ENCODE measurements at regions not wholly inside any gene's neighbourhood (a gene's known extent, or its start where the extent isn't known, plus 50 kb on each side); places are given as distances from the start of the nearest gene placed in this dataset.

GRCh38 chrX:43540318-43540717, 115.8 kb upstream of the MAOA start:
- Histone ChIP-seq H3K4me3 (no peak overlapping the region), H3K27ac (no peak overlapping the region)

GRCh38 chrX:43551590-43551989, 104.5 kb upstream of the MAOA start:
- Histone ChIP-seq H3K4me3 (no peak overlapping the region), H3K27ac (no peak overlapping the region)

- no peak overlapping the region for H3K4me3 ChIP-seq
- no peak overlapping the region for H3K27ac ChIP-seq
Measured at GRCh38 chrX:43552156-43552555, 103.9 kb upstream of the MAOA start.

GRCh38 chrX:43552703-43553102, 103.4 kb upstream of the MAOA start:
- Histone ChIP-seq H3K27ac (no peak overlapping the region), H3K4me3 (no peak overlapping the region)

- H3K4me3 ChIP-seq = no peak overlapping the region
- no peak overlapping the region for H3K27ac ChIP-seq
Measured at GRCh38 chrX:43553257-43553656, 102.8 kb upstream of the MAOA start.

GRCh38 chrX:43556207-43556606, 99.9 kb upstream of the MAOA start:
- Histone ChIP-seq H3K27ac (no peak overlapping the region), H3K4me3 (no peak overlapping the region)

- Histone ChIP-seq H3K4me3 (no peak overlapping the region), H3K27ac (no peak overlapping the region)
Measured at GRCh38 chrX:43557792-43558191, 98.3 kb upstream of the MAOA start.

- Histone ChIP-seq H3K4me3 (no peak overlapping the region), H3K27ac (no peak overlapping the region)
Measured at GRCh38 chrX:43559644-43560043, 96.5 kb upstream of the MAOA start.

- no peak overlapping the region for H3K4me3 ChIP-seq
- H3K27ac ChIP-seq = no peak overlapping the region
Measured at GRCh38 chrX:43560247-43560946, 95.7 kb upstream of the MAOA start.

GRCh38 chrX:43562372-43562771, 93.7 kb upstream of the MAOA start:
- no peak overlapping the region for H3K27ac ChIP-seq
- H3K4me3 ChIP-seq = no peak overlapping the region

GRCh38 chrX:43564953-43565352, 91.1 kb upstream of the MAOA start:
- Histone ChIP-seq H3K27ac (no peak overlapping the region), H3K4me3 (no peak overlapping the region)

- no peak overlapping the region for H3K4me3 ChIP-seq
Measured at GRCh38 chrX:43566170-43566569, 89.9 kb upstream of the MAOA start.

GRCh38 chrX:43573441-43574015, 82.6 kb upstream of the MAOA start:
- Histone ChIP-seq H3K27ac (no peak overlapping the region), H3K4me3 (no peak overlapping the region)

More at GRCh38 chrX:43566170-43566569, 89.9 kb upstream of the MAOA start:
- H3K27ac ChIP-seq = no peak overlapping the region

GRCh38 chrX:43580621-43581020, 75.5 kb upstream of the MAOA start:
- Histone ChIP-seq H3K27ac (no peak overlapping the region), H3K4me3 (no peak overlapping the region)

GRCh38 chrX:43581167-43581566, 74.9 kb upstream of the MAOA start:
- peak overlapping the region in 4 of 21 experiments; percentile 14 to 42 (median 33) for H3K27ac ChIP-seq
- no peak overlapping the region for H3K4me3 ChIP-seq

GRCh38 chrX:43581888-43582539, 74.1 kb upstream of the MAOA start:
- peak overlapping the region in 2 of 21 experiments; percentile 21 to 40 for H3K27ac ChIP-seq
- no peak overlapping the region for H3K4me3 ChIP-seq

GRCh38 chrX:43582540-43582913, 73.6 kb upstream of the MAOA start:
- Histone ChIP-seq H3K4me3 (no peak overlapping the region), H3K27ac (peak overlapping the region in 1 of 21 experiments; percentile 22)

GRCh38 chrX:43585922-43586321, 70.2 kb upstream of the MAOA start:
- Histone ChIP-seq H3K4me3 (no peak overlapping the region), H3K27ac (no peak overlapping the region)

- H3K27ac ChIP-seq = no peak overlapping the region
- H3K4me3 ChIP-seq = no peak overlapping the region
Measured at GRCh38 chrX:43586830-43587229, 69.3 kb upstream of the MAOA start.

GRCh38 chrX:43589735-43590134, 66.4 kb upstream of the MAOA start:
- H3K4me3 ChIP-seq = no peak overlapping the region
- H3K27ac ChIP-seq = peak overlapping the region in 5 of 21 experiments; percentile 17 to 57 (median 31)

- peak overlapping the region in 6 of 21 experiments; percentile 6 to 57 (median 15) for H3K27ac ChIP-seq
Measured at GRCh38 chrX:43590150-43590549, 65.9 kb upstream of the MAOA start.

More at GRCh38 chrX:43590150-43590549, 65.9 kb upstream of the MAOA start:
- no peak overlapping the region for H3K4me3 ChIP-seq

Measured in skin epidermis (tissue), 12 donors.